ENCODE measurements at regions not wholly inside any gene's neighbourhood (a gene's known extent, or its start where the extent isn't known, plus 50 kb on each side); places are given as distances from the start of the nearest gene placed in this dataset.

- DNase-seq: no peak
Observed at GRCh38 chr1:244196571-244197285, 145.6 kb downstream of the ZBTB18 start.

DNA sequence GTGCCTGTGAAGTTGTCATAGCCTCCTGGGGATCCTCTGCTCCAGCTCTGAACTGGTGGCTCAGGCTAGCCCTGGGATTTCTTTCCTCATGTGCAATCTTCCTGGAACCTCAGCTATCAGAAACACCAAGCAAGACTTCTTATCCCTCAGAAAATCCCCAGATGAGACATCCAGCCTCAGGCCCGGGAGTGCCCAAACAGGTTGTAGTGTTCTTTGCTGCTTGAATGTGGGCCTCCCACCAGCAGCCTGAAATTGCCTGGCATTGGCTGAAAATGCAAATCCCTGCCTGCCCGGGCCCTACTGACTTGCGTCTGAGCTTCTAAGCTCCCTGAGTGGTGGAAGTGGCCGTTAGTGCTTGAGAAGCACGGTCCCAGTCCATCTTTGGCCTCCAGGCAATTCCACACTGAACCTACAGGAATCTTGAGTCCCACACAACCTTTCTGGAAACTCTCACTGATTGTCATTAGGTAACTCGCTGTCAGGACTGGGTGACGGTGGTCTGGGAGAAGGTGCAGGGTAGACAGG is 146.8 kb downstream of the ZBTB18 start:
- DNase-seq: no peak

- no peak for DNase-seq
Observed at GRCh38 chr1:244199902-244200301, 148.8 kb downstream of the ZBTB18 start.

- DNase-seq: no peak
Observed at GRCh38 chr1:244200596-244200995, 149.5 kb downstream of the ZBTB18 start.

GRCh38 chr1:244201750-244202149 is 150.7 kb downstream of the ZBTB18 start:
- no peak for DNase-seq

GRCh38 chr1:244204004-244204403 is 152.9 kb downstream of the ZBTB18 start:
- DNase-seq: no peak

DNA sequence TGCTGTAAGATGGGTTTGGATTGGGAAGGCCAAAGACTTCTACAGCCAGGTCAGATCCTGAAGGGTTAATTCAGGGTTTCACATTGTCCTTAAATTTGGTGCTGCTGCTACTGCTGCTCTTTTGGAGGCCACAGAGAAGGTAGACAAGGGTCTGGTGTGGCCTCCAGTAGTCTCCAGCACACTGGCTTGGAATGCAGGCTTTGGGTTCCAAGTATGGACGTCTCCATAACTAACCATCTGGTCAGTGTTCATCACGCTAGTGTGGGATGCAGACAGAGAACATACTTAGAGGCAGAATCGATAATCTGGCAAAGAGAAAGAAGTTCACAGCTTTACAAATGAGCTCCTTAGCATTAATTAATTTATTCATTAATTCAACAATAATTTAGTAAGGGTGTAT is 154.1 kb downstream of the ZBTB18 start:
- DNase-seq: no peak

GRCh38 chr1:244205906-244206305 is 154.8 kb downstream of the ZBTB18 start:
- DNase-seq: no peak

DNA sequence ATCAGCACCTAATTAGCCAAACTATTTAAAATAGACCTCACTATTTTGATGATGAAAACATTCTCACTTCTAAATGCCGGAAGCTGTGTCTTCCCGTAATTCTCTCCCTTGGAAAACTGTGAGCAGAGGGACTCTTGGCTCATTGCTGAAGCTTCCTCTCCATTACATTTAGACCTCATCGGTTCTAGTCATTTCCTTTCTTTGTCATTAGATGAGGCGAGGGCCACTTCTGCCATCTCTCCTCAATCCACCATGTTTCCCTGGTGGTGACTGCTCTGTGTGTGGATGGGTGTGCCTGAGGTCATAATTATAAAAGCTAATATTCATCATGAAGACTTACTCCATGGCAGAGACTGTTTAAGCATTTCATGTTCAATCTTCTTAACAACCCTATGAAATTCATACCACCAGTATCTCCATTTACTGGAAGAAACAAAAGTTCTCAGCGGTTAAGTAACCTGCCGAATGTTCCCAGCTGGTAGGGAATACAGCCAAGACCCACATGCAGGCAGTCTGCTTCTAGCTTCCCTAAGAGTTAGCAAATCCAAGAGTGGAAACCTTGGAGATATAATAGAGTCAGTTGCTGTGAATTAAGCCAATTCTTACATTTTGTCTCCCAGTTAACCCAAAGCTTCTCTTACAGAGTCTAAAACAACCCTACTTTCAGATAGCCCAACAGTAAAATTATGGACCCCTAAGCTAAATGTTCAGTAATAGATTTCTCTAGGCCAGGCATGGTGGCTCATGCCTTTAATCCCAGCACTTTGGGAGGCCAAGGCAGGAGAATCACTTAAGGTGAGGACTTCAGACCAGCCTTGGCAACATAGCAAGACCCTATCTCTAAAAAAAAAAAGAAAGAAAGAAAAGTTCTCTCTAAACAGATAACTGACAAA is 156.2 kb downstream of the ZBTB18 start:
- no peak for DNase-seq

DNA sequence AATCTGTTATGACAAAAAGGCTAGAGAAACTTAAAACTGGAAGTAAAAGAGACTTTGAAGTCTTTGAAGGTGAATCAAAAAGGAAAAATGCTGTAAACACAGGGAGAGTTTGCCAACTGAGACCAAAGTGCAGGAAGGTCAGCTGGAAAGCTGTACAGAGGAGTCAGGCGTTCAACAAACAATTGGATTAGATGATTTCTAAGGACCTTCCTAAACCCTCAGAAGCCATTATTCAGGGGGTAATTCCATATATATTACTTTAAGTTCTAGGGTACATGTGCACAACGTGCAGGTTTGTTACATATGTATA is 156.8 kb downstream of the ZBTB18 start:
- no peak for DNase-seq

GRCh38 chr1:244209955-244210354 is 158.9 kb downstream of the ZBTB18 start:
- no peak for DNase-seq

- no peak for DNase-seq
Observed at GRCh38 chr1:244210884-244211558, 159.9 kb downstream of the ZBTB18 start.

GRCh38 chr1:244211559-244211944 is 160.5 kb downstream of the ZBTB18 start:
- DNase-seq: no peak

DNA sequence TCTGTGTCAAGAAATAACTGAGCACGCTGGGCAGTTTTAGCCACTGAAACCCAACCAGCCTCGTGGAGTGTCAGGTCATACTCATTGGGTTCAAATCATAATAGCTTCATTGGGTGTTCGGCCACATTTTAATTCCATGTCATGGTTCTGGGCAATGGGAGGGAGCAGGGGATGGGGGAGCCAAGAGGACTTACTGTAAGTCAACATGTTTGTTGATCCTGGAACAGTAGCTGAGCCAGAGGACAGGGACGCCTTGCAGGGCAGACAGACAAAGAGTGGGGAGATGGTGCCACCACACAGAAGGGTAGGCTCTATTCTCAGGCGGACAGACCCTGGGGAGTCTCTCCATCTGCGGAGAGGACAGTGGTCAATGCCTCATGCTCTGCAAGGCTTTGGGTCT is 161.1 kb downstream of the ZBTB18 start:
- DNase-seq: no peak

DNA sequence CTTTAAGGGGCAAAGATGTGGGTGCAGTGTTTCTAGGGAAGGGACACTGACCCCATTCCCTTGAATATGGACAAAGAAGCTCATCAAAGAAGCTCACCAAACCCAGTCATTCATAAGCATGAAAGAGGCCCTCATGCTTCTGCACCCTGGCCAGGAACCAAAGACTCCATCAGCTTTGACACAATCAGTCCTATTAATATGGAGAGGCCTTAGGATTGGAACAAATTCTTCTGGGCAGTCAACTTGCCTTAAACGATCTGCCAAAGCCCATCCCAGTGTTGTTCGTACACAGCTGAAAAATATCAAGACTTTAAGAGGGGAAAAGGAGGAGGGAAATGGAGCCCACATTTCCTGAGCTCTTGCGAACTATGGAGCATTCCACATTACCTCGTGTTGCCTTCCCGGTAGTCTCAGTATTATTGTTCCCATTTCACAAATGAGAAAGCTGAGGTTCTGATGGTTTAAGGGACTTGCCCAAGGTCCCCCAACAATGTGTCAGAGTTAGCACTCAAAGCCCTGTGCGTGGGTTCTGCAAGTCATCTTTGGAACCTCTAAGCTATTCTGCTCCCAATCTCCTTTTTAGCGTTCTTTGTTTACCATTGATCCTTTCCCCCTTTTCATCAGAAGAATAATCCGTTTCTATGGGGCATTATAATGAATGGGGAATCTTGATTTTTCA is 161.9 kb downstream of the ZBTB18 start:
- DNase-seq: no peak

DNA sequence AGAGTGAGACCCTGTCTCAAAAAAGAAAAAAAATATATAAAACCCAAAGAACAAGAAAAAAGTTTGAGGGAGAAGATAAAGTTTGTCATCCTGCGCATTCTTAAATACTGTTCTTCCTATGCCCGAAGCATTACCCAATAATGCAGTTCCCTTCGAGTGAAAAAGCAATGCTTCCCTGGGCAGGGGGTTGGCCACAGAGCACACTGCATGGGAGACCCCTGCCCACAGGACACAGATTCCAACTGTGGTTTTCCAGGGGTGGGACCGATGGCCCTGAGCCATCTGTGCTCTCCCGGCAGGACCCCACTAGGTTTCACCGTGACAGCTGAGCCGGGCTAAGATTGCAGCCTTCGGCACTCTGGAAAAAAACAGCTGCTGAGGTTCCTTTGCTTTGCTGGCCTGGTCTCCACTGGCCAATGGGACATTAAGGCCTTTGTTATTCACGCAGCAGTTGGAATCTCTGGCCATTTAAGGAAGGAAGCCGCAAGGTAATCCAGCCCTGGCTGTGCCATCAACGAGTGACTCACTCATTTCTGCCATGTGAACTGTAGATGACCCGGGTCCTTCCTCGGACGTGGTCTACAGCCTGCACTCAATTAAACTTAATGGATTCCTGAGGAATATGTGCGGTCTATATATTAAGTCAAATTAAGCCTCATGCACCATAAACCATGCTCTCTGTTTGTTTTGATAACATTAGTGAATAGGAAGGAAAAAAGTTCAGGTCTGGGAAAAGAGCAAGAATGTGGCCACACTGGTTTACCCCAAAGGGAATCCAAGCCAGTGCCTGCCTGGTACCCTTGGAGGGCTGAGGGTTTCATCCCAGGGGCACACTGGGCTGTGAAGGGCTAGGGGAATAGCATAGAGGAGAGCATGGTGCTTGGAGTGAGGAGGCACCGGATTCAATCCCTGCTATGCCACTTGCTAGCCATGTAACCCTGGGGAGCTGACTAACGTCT is 163.2 kb downstream of the ZBTB18 start:
- DNase-seq: no peak

GRCh38 chr1:244216836-244217235 is 165.8 kb downstream of the ZBTB18 start:
- DNase-seq: no peak

DNA sequence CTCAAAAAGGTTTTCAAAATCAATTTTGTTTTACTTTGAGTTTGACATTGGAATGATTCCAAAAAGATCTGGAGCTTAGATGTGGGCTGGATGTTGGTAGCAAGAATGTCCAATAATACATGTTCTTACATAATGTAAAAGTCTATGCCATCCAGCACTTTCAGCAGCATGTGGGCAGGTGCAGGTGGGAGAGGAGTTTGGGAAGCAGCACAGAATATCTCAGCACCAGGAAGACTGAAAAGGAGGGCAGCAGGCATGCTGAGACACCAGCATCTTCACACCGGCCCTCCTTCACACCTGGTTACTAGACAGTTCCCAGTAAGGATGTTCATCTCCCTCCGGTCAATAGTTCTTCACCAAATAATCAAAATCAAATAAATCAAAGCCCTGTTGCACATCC is 166.6 kb downstream of the ZBTB18 start:
- no peak for DNase-seq

DNA sequence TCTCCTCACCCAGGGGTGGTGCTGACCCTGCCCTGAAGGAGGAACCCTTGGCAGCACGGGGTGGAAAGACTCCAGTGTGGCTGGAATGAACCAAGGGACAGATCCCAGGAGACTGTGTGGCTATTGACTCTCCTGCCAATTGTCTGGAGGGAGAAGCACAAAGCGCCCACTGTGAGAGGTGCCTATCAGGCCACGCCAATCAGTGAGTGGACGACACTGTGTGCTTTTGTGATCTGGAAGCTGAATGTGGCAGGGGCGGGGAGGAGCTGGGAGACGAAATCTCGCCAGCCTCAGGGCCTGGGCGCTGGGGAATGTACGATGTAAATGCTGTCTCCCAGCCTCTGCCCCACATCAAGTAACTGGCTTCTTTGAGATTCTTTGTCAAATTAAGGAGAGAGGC is 167.1 kb downstream of the ZBTB18 start:
- no peak for DNase-seq

GRCh38 chr1:244219149-244219548 is 168.1 kb downstream of the ZBTB18 start:
- no peak for DNase-seq

- no peak for DNase-seq
Observed at GRCh38 chr1:244219802-244220201, 168.7 kb downstream of the ZBTB18 start.

DNA sequence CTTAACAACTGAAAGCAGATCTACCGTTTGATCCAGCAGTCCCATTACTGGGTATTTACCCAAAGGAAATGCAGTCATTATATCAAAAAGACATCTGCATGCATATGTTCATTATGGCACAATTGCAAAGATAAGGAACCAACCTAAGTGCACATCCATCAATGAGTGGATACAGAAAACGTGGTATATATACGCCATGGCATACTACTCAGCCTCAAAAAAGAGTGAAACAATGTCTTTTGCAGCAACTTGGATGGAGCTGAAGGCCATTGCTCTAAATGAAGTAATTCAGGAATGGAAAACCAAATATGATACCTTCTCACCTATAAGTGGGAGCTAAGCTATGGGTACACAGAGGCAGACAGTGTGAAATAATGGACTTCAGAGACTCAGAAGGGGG is 169.3 kb downstream of the ZBTB18 start:
- DNase-seq: no peak
